Stimulated activated CD4-positive, alpha-beta T cell treated with anti-CD3 and anti-CD28 coated beads, Interleukin-12 subunit alpha, Interleukin-12 subunit beta, amount 100 ng/mL, for 48 hours (primary cell): ENCODE measurements at regions not wholly inside any gene's neighbourhood (a gene's known extent, or its start where the extent isn't known, plus 50 kb on each side); places are given as distances from the start of the nearest gene placed in this dataset.

ENCODE experiments used
- DNase-seq, 3 donors: peaks; one replicate each; pipeline ENCODE4 v3.0.0-alpha.2; 2020; ENCODE audit warnings: low read depth in 2 of 3, low spot score in 1 of 3

DNA sequence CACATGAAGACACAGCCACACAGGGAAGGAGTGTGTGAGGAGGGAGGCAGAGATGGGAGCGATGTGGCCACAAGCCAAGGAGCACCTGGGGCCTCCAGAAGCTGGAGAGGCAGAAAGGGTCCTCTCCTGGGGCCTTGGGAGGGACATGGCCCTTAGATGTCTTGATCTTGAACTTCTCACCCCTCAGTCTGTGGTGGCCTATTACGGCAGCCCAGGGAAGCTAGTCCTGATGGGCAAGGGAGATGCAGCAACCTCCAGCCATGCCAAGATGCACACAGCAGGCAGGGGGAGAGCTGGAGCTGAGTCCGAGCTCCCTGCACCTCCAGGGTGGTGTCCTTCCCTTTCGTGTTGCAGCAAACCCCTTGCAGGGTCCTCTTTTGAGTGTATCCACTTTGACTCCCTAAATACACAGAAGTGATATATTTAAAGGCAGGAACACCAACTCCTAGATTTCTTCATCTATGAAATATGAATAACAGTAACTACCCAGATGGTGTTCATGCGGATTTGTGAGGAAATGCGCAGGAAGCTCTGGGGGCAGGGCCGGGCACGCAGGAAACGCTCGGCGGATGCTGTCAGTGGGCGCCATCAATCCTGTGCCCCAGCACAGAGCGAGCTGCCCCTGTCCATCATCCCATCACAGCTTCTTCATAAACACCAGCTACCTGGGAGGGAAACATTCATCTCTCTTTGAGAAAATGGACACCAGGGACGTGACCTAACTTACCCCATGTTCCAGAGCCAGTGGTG, 230.4 kb upstream of the MYT1L start:
- DNase-seq: no peak

DNA sequence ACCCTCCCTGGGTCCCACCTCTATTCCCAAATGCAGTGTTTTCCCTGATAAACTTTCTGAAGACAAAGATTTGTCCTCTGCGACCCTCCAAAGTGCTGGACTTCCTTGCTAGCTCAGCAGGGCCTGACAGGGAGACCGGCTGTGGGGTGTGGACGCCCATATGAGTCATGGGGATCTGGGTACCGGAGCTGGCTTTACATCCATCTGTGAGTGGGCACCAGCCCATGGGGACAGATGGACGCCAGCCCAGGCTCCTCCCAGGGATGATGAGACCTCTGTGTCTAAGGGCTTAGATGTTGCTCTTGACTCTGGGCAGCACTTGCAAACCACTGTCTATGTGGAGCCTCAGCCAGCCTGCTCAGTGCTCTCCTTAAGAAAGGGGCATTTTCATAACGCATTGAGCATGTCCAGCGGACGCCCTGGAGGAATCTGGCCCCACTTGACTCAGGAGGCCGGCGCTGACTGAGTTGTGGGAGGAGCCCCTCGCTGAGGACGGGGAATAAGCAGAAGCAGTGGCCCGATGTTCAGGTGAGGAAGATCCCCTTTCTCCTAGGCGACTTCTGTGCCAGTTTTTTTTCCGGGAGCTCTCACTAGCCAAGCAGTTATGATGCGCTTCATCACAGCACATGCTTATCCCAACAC, 229.4 kb upstream of the MYT1L start:
- DNase-seq: no peak

DNA sequence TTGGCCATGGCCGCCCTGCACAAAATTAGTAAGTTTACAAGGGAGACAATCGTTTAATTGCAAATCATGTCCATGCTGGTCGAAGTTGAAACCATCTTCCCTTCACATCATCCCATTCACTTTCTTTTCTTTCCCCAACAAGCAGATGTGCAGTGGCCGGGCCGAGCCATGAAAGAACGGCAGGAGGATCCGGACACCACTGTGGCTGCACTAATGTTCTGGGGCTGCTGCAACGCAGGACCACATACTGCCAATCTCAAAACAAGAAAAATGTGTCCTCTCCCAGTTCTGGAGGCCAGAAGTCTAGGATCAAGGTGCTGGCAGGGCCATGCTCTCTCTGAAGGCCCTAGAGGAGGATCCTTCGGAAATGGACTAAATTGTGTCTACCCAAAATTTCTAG, 227.4 kb upstream of the MYT1L start:
- no peak for DNase-seq

DNA sequence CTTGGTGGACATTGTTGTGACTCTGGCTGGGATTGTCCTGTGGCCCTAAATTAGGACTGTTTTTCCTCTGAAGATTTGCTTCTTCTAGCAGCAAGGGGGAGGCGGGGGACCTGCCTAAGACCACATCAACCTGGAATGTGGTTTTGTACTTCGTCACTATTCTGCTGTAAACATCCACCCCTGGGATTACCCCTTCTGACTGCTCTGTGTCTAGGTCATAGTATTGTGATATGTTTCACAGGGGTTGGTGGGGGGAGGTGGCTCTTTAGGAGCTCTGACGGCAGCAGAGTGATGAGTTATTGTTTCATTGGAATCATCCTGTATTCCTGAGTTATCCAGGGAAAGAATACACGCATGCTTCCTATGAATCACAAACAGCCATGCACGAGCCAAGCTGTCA, 226.4 kb upstream of the MYT1L start:
- DNase-seq: no peak

DNA sequence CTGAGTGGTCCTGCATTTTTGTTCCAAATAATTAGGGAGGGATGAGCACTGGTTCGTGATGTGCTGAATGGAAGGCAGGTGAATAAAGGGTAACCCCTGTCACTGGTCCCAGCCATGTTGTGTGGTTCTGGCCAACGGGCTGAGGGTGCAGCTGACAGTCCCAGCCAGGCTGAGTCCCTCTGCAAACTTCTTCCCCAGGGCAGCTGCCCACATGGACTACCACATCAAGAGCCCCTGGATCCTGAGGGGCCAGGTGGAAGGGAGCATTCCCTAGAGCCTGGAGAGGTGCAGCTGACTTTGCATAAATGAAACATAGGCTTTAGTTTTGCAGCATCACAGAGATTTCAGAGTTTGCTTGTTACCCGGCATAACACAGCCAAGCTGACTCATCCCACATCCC, 219.8 kb upstream of the MYT1L start:
- no peak for DNase-seq

DNA sequence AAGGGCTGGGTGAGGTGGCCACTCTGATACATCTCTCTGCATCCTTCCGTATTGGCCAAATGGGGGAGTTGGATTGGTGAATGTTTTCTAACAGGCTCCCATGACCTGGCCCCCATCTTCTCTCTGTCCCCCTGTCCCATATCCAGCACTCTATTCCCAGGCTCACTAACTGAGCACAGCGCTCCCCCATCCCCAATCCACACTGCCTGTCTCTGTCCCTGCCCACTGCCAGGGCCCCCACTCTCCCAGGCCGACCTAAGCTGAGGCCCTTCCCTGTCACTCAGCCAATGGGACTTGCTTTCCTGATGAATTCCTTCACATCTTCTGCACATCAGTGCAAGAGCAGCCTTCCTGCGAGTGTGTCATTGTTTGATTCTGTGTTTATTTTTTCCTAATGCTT, 216.8 kb upstream of the MYT1L start:
- no peak for DNase-seq

DNA sequence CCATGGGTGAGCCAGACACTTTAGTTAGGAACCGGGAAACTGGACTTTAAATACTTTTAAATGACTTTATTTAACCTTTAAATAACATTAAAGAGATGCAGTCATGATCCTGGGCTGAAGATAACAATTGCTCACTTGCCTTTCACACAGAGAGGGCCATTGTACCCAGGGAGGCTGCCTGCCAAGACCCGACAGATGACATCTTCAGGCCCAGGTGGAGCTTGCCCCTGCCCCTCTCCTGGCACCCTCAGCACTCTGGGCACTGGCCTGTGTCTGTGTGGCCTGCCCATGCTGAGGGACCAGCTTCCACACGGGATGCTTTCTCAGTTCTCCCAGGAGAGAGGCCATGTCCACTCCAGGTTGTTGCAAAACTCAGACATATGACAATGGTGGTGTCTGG, 216.4 kb upstream of the MYT1L start:
- no peak for DNase-seq

DNA sequence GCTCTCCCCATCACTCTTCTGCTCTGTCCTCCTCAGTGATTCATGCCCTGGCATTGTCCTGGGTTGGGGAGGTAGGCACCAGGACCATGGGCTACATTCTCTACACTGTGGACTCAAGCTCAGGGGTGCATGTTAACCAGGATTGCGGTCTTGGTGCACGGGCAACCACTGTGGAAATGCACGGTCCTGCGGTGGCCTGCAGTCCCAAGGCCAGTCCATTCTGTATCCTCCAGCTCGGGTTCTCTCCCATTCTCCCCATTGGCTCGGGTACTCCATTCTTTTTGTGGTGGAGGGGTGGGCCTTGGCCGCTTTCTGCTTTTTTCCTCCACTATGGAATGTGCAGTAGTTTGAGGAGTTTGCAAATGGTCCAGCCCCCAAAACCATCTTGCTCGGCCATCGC, 215.0 kb upstream of the MYT1L start:
- DNase-seq: no peak

DNA sequence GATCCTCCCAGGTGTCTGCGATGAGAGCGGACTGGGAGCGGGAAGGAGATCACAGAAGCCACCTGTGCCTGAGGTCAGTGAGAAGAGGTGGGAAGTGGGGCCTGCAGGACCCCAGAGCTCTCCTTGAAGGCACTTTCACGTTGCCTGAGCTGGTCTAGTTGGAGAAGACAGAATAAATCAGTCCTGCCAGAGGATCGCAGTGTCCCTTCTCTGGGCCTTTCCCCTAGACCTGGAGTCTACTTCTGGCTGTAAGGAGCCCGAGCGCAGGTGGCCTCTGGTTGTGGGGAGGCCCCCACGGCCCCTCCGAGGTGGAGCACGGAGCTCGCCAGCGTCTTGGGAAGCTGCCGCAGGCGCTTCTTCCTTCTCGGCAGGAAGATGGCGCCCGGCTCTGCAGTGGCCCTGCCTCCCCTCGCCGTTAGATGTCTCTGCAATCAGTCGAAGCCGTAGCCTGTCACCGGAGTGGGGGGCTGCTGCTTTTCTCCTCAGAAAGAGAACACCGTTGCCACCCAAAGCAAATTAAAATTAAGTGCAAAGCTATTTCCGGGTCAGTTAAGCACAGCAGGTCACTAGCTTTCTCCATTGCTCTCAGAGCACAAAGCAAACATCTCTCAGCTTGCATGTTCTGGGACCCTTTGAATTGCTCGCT, 212.0 kb upstream of the MYT1L start:
- no peak for DNase-seq

DNA sequence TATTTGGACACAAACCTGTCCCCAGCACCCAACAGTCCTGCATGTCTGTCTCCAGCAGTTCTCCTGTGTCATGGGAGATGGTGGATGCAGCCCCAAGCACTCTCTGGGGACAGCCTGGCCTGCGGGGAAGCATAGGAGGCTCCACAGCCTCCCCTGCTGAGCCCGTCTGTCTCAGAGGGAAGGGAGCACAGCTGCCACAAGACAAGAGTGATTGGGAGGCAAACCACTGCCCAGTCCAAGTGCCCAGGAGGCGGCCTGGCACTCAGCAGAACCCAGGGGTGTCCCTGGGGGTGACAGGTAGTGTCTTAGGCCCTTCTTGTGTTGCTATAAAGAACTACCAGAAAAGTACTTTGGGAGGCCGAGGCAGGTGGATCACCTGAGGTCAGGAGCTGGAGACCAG, 211.2 kb upstream of the MYT1L start:
- DNase-seq: no peak

DNA sequence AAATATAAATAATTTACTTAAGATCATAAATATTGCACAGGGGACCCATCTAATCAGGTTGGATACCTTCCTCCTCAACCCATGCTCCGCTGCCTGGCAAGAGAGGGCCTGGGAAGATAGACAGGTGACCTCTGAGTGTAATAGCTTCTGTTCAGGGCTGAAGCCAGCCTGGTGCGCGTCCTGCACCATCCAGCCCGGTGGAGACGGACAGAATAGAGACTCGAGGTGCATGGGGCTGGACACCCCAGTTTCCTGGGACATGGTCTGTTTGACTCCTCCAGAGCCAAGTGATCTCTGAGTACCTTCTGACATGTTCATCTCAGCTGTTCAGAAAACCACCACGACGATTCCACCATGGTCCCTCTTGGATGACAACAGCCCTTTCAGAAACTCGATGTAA, 209.3 kb upstream of the MYT1L start:
- DNase-seq: no peak

DNA sequence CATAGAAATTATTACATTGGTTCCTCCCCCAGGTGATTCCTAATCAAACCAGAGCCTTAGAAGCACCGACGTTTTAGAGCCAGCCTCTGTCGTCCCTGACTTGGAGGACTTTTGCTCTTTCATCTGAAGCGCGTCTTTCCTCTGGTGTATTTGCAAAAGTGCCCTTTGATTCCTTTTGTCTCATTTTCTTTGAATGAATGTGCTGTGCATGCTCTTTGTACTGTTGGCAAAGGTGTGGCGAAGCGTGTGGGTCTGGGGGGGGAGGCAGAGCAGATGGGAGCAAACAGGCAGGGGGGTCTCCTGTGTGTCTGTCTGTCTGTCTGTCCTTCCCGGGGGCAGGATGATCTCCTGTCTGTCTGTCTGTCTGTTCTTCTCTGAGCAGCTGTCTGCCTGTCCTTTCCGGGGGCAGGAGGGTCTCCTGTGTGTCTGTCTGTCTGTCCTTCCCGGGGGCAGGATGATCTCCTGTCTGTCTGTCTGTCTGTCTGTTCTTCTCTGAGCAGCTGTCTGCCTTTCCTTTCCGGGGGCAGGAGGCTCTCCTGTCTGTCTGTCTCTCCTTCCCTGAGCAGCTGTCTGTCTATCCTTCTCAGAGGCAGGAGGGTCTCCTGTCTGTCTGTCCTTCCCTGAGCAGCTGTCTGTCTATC, 205.5 kb upstream of the MYT1L start:
- DNase-seq: no peak

DNA sequence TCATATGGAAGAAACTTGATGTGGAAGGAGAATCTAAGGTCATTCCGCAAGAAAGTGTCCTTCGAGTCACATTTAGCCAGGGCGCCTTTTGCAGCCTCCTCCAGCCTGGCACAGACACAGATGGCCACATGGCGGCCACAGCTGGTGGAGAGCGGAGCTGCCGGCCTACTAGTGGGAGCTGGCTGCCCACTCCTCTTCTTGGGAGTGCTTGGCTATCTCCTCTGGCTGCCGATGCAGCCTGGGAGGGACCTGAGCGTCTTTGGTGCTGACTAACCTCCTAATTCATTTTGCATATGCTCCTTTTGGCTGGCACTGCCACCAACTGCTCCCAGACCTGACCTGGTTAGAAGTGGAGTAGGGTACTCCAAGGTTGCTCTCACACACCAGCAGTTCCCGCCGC, 199.3 kb upstream of the MYT1L start:
- DNase-seq: no peak

DNA sequence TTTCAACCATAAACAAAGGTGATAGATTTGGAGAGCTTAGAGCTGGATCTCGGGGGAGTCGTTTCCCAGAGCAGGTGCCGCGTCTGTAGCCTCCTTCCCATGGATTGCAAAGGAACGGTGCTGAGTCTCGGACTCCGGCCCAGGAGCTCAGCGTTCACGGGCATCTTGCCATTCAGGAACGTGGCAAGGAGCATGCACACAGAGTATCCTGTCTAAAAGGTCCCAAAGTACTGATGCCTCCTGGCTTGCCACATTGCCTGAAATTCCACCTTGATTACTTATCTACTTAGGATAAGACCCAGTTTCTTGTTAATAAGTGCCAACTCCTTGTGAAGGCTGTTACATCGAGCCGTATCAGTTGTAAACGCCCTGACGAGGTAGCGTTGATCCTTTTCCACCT, 197.8 kb upstream of the MYT1L start:
- DNase-seq: no peak

DNA sequence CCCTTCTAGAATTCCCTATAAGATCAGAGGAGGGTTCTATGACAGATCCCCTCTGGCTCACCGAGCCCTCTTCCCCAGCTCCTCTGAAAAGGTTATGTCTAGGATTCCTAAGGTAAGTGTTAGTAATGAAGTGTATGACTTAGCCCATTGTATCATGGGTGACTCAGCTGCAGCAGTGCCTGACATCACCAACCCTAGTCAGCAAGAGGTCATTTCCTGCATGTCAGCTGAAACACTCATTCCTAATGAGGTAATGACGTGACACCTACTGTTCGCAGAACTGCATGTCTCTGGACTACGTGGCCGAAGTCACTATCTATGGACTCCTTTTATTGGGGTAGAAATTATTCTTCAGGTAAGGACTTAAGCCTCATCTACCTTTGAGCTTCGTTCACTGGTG, 196.1 kb upstream of the MYT1L start:
- DNase-seq: no peak

DNA sequence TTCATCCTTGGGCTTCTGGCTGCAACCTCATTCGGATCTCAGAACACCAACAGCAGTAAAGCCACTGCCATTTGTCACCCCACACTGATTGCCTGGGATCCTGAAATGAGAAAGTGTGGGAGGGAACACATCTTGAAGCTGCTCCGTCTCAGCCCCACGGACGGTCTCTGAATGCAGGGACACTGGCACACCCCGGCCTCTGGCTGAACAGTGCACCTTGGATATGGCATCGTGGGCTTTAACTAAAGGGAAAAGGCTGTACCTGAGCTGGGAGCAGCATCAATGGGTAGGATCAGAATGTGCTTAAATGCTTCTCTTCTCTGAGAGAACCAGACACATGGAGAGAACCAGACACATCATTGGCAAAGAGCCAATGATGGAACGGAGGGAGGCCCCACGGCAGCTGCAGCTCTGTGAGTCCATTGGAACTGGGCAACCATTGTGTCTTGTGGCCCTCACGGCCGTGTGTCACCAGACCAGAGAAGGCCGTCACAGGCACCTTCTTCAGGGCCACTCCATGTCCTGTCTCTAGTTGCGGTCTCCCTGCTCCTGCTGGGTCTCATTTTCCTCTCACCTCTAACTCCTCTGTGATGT, 193.4 kb upstream of the MYT1L start:
- no peak for DNase-seq

DNA sequence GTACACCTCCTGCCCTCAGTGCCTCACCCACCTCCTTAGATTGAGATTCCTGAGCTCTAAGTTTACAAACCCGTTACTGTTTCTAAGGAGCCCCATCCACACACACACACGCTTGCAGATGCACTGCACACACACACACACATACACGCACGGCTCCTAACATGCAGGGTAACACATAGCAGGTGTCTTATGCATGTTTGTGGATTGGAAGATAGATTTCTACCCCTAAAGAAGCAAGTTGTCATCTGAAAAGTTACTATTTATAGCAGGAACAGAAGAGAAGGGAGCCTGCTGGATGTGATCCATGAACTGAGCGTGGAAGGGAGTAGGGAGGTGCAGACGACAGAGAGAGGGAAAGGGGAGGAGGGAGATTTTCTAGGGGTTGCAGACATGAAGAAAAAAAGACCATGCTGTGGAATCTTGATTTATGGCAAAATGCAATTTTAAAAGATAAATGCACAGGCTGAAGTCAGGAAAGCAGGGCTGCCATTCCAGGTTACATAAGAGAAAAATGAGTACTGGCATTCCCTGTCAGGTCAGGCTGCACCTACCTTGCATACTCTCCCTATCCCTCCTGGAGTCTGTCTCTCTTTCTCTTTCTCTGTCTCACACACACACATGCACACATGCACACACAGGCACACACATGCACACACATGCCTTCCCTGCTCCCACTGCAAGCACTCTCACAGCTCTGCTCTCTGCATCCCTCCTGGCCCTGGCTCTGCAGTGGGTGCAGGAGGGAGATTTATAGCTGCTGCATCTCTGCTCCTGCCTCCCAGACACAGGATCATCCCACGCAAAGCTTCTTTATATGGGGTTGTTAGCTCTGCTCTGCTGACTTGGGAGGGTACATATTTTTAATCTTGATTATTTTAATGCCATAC, 192.6 kb upstream of the MYT1L start:
- no peak for DNase-seq

DNA sequence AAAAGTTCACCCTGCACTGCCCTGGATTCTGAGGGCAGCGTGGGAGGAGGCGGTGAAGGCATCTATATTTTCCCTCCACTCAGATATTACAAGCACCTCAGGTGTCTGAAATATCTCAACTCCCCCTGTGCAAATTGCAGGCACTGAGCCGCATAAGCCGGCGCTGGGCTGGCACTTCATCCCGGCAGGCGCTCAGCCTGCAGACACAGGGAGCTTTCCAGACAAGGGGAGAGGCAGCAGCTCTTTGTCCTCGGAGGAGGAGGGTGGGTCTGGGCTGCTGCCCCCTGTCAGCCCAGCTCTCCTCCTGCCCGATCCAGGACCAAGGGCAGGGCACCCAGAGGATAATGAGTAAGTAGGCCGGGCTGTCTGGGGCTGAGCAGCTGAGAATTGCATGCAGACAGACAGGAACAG, 189.3 kb upstream of the MYT1L start:
- DNase-seq: no peak

DNA sequence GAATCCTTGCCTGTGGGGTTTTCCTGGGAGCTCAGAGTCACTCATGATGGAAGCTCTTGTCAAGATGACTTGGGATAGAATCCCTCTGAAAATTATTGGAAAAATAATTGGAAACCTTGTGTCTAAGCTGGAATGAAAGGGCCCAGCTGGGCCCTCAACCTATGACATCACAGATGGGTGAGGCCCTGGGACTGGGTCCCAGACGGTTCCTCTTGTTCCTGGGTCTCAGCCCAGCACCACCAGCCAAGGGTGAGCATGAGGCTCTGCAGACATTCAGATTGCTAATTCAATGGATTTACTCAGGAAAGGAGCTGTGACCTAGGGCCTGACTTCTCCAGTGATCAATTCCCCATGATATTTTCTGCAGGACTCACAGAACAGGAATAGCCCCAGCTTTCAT, 188.3 kb upstream of the MYT1L start:
- DNase-seq: no peak

DNA sequence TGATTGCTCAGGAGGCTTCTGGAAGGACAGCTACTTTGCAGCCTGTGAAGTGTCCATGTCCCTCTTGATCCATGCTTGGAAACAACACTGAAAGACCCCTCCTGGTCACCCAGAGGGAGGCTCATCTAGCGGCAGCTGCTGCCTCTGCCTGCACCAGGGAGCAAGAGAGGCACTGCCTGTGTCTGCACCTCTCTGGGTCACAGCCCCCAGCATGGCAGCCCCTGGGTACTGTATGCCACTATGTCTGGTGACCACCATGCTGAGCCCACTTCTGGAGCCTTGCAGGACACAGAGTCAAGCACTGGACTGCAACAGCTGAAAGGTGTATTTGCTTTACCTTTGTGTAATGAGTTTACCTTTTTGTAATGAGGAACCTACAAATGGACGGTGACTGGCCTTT, 186.3 kb upstream of the MYT1L start:
- no peak for DNase-seq

DNA sequence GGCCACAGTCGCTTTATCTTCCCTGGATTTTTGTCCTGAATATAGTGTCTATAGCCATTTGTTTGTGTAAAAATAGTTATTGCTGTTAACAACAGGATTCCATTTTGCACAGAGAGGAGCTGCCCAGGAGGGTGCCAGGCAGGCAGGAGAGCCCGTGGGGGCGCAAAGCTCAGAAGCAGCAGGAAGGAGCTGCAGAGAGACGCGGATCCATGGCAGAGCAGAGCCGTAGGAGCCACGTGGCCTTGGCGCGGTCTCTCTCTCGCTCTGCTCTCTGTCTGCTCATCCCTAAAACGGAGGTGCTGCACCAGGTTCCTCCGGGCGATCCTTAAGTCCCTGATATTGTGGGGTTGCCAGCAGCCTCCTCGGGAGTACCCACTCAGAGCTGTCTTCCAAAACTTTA, 185.3 kb upstream of the MYT1L start:
- DNase-seq: no peak
